SW480 (cell line): ENCODE measurements at regions not wholly inside any gene's neighbourhood (a gene's known extent, or its start where the extent isn't known, plus 50 kb on each side); places are given as distances from the start of the nearest gene placed in this dataset.

Experiments
- DNase-seq: peaks from one replicate; pipeline ENCODE4 v3.0.0-alpha.2; 2016; ENCODE audit warnings: low spot score

DNA sequence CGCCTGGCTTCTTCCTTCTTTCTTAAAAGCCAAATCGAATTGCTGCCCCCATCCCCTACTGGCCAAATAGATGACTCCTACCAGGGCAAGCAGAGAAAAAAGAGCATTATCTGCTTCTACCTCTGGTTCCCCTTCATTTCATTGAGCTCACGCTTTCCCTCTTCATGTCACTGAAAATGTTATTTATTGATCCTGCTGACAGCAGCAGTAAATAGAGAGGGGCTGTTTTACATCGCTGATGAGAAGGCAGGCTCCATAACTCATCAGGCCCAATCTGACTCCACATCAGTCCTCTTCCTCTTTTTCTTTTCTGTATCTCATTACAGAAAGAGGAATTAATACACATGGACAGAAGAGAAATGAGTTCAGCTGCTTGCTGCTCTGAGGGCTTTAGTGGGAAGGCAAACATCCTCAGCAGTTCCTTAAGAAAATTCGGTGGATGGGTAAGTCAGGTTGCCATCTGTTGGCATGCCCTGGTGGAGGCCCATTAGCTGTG lies 904.1 kb downstream of the KCNMA1 start:
- DNase-seq = no peak

DNA sequence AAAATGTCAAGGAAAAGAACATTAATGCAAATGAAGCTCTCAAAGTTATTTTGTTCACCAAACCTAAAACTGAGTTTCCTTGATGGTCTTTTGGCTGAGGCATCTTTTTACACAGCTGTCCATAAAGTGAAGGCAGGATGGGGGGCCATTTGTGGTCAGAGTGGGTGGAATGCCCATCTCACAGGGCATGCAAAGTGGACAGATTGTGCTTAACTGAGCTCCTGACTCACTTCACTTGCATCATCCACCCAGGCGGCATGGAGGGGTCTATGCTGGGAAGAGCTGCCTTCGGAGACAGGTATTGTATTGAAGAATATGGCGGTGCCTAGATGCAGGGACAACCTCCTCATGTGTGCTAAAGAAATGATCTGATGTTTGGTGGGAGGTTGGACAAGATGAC lies 905.3 kb downstream of the KCNMA1 start:
- no peak for DNase-seq

DNA sequence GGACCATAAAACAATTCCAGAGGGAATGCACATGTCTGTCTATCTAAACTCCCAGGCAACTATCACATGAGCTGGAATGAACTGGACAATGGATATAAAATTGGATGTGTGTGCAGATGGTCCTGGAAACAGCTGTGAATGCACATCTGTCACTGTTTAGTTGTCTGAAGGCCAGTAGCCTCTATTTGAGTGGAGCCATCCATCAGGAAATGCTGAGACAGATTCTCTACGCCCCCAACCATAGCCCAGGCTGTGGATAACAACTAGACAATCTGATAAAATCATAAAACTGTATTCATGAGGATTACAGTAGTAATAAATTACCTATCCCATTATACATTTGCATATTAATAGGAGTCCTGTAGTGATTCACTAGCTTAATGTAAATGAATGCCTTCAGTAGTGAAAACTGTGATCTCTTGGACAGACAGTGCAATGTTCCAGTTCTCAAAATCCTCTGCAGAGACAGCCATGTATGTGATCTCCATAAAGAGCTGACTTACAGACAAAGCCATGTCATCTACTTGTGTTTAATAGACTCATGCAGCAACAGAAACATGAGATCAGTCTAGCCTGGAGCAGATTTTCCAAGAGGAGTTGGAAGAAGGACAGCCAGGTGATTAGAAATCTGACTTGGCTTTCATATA lies 907.6 kb downstream of the KCNMA1 start:
- no peak for DNase-seq

DNA sequence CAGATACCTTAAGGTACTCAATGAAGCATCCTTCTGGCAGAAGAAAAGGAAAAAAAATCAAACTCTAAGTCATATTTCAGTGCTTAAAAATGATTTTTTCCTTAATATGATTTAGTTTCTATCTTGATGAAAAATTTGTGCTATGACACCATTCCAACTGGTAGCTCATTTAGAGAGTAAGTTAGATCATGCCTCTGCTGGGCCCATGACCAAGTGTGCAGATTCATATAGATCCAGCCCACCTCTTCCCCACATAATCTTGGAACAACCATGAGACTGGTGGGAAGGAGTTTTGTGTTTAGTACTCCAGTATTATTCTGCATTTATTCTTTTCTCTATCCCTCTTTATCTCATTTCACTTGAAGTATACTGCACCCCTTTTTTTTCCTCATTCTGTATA lies 908.3 kb downstream of the KCNMA1 start:
- DNase-seq = no peak

DNA sequence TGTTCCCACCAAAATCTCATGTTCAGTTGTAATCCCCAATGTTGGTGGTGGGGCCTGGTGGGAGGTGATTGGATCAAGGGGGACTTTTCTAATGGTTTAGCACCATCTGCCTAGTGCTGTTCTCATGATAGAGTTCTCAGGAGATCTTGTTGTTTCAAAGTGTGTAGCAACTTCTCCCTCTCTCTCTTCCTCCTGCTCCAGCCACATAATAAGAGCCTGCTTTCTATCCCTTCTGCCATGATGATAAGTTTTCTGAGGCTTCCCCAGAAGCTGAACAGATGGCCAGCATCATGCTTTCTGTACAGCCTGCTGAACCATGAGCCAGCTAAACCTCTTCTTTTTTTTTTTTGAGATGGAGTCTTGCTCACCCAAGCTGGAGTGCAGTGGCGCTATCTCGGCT lies 910.6 kb downstream of the KCNMA1 start:
- no peak for DNase-seq

DNA sequence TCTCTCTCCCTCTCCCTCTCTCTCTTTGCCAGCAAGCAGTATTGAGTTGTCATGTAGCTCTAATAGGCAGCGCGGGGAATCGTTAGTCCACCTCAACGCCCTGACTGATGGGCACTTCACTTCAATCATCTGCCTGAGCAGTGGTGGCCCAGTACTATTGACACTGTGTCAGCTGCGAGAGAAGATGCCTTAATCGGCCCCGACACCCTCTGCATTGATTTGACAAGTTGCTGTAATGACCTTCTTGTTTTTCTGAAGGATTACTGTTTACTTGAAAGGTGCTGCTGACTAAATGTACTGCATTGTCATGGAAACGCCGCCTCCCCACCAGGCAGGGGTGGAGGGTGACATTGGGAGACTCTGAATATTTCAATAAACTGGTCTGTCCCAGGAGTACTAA lies 913.8 kb downstream of the KCNMA1 start:
- DNase-seq = no peak

DNA sequence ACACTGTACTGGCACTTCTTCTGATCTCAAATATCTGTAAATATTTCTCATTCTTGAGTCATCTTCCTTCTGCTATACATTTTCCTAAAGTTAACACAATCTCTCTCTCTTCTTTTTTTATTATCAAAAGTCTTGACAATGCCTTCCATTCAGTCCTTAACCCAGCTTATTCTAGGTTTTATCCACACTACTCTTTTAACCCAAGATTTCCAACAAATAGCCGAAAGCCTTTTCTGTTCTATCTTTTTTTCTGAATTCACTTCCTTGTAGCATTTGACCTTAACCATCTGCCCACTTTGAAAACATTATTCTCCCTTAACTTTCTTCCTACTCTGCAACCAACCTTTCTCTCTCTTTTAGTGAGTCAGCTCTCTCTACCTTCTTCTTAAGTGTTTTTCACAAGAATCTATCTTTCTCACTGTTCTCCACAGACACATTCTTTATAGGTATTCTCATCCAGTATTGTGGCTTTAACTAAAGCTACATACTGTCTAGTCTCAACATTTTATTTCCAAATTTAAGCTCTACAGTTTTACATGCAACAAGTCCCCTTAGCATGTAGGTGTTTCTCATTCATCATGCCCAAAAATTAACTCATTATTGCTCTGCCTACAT lies 915.6 kb downstream of the KCNMA1 start:
- DNase-seq = no peak

DNA sequence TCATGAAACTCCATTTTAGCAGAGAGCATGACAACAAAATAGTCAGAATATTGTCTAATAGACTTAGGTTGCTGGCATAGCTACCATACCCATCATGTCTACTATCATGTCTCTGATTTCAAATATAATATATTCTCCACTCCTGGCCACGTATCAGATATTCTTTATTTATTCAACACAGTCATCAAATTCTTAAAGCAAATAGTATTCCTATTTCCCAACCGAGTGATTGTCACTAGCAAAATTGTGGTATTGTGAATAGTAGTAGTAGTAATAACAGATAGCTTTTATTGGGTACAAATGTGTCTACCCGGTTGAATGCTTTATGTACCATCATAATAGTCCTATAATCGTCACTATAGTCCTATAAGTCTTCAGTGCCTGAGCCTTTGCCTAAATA lies 918.6 kb downstream of the KCNMA1 start:
- DNase-seq = no peak

DNA sequence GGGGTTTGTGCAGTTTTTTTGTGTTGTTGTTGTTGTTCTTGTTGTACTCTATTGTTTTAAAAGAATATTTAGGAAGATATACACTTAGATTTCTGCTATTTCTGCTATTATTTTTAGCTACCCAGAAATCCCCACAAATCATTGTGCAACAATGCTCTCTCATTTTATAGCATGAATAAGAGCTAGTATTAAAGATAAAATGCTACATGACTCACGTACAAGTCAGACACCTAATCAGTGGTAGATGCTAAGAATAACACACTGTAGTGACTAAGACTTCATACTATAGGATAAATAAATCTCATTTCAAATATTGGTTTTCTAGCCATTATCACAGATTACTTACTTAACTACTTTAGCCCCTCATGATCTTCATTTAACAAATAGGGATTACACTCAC lies 920.5 kb downstream of the KCNMA1 start:
- no peak for DNase-seq

DNA sequence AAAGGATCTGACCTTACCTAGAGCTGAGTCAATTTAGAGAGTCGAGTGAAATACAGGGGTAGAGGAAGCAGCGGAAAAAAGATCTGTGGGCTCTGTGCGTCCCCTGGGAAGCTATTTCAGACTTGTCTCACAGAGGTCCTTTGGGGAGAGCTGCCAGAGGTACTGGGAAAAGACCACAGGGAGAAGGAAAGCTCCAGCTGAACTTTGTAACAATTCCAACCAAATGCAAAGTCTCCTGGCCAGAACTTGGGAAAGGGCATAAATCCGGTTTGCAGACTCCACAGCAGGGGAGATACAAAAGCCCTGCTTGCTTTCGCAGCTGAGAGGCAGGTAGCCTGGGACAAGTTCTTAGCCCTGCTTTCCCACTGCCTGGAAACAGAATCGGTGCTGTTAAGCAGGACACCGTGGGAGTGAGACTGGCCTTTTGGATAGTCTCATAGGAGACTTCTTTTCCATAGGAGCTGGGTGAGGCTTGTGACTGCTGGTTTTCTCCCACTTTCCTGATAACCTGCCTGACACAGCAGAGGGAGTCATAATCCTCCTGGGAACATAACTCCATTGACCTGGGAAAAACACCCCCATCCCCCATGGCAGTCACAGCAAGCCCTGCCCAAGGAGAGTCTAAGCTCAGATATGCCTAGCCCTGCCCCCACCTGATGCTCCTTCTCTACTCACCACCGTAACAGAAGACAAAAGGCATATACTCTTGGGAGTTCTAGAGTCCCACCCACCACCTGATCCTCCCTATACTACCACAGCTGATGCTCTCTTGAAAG lies 926.2 kb downstream of the KCNMA1 start:
- no peak for DNase-seq

DNA sequence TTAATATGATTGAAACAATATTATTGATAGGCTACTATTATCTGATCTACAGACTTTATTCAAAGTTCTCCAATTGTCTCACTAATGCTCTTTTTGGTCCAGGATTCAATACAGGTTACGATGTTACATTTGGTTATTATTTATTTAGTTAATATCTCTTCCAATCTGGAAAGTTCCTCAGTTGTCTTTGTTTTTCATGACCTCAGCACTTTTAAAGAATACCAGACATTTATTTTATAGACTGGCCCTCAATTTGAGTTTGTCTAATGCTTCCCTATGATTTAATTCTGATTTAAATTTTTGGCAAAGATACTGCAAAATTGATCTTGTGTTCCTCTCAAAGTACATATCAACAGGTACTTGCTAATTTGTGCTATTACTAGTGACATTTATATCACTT lies 937.4 kb downstream of the KCNMA1 start:
- no peak for DNase-seq

DNA sequence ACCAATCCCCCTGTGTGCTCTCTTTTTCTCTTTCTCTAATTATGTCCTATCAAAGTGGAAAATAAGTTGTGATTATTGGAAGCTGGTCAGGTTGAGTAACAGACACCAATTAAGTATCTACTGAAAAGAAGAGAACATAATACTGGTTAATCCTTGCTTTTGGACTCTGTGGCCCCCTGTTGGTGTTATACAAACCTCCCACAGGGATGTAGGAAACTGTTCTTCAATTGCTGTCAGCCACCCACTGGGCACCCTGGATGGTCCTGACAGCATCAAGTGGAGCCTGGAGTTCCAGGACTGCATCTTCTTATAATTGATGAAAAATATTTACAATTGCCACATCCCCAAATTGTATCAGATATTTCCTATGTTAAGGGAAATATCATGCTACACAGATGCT lies 939.7 kb downstream of the KCNMA1 start:
- DNase-seq = no peak

DNA sequence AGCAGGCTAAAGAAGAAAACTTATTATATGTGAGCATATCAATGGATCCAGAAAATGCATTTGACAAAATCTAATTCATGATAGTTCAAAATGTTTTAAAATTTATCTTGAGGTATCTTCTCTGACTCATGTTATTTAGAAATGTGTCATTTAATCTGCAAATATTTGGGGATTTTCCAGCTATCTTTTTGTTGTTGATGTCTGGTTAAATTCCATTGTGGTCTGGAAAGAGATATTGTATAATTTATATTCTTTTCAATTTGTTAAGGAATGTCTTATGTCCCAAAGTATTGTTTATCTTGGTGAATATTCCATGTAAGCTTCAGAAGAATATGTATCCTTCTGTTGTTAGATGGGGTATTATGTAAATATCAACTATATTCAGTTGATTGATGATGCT lies 942.5 kb downstream of the KCNMA1 start:
- no peak for DNase-seq

DNA sequence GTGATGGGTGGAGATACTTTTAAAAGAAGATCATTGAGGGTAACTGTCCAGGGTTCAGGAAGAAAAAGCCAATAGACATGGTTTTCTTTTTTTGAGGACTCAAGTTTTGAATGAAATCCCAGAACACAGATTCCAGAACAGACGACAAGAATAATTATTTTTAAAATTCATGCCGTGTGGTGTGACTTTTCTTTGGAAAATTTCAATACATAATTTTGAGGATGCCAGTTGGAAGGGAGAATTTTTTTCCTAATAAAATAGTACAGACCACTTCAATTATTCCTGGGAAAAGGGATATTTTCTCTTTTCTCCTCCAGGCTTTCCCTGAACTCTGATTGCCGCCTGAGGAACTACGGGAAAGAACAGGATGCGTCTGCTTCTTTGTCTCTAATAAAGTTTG lies 951.4 kb downstream of the KCNMA1 start:
- DNase-seq = no peak

DNA sequence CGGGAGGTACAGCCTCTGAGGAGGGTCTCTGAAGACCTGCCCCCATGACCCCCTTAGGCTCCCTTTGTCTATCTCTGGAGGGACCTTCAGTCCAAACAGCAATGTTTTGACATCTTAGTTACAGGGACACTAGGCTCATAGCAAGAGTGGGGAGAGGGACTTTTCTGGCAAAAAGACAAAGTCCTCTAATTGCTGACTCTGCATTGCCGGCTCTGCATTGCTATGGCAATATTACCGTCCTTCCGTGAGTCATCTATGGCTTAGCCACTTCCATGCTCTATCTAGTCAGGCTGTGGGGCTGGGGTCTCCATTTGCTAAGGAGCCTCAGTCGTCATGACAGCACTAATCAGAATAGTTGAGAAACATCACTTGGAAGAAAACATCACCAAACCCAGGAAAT lies 952.6 kb downstream of the KCNMA1 start:
- DNase-seq = no peak

DNA sequence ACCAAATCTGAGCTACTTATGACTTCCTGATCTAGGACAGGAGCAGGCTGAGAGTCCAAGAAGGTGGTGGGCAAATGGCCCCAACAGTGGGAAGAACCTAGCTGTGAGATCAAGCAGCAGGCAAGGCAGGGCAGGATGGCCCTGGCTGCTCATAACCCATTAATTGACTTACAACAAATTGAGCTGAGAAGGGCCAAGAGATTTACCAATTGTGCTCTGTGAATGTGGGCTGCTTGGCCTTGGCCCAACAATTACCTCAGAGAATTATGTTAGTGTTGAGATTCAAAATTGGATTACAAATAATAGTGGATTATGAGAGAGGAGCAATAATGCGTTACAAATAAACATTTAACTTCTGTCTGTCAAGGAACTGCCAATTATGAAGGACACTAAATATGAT lies 956.5 kb downstream of the KCNMA1 start:
- no peak for DNase-seq

DNA sequence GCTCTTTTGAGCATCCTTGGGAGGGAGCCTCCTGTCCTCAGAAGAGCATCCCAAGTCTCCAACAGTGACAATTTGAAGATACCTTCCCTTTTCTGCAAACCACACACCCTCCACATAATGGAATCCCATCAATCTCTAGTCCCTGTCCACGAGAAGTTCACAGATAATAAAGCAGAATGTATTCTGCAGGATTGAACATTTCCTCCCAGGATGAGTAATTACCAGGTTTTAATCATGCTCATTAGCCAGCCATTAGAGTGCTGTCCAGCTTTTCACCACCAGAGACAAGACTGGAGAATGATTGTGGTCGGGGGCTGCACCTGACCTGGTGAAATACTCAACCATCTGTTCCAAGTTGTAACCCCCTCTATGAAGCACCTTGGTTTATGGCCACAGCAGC lies 958.6 kb downstream of the KCNMA1 start:
- no peak for DNase-seq

DNA sequence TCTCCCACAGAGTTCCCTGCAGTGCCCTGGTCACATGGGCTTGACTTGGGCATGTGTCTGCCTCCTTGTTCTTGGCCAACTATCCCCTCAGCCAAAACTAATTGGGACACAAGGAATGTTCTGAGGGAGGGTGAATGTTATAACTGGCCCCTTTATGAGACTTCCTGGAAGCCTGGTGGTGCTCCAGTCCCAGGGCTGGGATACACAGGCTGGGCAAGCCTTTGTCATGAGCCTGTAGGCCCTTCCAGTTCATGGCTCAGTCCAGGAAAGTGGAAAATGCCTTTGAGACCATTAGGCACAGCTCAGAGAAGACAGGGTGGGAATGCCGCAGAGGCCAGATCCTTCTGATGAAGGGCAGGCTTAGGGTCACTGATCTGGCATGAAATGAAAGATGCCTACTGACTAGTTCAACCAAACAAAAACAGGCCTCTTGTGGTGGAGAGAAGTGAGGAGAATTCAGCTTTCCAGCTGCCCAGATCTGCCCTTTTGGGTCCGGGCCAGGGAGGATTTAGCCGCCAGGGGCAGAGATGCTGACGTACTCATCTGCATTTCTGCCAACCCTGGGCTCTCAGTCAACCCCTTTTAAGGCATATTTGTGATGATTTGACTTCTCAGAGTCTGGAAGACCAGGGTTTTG lies 961.5 kb downstream of the KCNMA1 start:
- DNase-seq = no peak

DNA sequence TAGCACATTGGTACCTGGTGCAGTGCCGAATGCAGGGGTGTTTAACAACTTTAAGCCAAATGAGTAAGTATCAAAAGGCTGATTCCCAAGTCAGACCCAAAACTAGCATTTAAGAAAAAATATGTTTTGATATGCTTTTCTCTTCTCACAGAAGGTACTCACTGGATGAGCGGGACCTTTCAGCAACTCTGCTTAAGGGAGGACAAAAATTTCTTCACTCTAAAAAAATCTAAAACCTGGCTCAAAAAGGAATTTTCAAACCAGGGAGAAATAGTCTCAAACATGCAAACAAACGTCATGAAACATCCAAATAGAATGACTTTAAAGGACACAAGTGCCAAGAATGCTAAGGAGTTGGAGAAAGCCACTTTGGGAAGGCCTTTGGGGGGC lies 962.1 kb downstream of the KCNMA1 start:
- no peak for DNase-seq

DNA sequence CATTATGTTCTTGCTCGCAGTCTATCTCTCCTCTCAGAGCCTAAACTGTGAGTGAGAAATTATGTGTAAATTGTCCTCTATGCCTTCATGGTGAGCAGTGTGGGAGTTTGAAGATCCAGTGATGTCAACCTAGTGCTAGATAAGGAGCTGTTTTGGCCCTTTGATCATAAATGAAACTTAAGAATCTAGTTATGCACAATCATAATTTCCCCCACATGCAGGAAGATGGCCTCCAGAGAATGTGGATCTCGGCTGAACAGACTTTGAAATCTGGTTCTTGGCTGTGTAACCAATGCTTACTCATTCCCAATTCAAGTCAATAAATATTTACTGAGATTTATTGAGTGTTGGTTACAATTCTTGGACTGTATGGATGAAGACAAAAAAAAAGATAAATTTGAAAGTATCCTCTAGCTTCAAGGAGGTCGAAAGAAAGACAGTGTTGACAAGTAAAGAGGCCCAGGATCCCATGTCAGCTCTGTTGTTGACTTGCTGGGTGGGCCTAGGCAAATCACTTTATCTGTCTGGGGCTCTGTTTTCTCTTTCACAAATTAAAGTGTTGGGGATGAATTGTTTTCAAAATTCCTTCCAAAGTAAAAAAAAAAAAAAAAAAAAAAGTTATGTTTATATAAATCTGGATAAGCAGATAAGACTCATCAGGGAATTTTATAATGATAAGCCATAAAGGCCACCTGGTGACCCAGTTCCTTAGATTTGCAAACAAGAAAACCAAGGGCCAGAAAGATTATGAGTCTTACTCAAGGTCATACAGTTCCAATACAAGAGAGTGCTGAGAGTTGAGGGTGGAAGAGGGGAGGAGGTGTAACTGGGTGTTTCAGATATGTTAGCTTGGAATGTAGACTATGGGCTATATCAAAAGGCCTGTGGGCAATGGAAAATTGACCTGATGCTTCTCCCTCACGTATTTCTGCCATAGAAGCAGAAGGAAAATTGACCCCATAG lies 969.9 kb downstream of the KCNMA1 start:
- DNase-seq = no peak

DNA sequence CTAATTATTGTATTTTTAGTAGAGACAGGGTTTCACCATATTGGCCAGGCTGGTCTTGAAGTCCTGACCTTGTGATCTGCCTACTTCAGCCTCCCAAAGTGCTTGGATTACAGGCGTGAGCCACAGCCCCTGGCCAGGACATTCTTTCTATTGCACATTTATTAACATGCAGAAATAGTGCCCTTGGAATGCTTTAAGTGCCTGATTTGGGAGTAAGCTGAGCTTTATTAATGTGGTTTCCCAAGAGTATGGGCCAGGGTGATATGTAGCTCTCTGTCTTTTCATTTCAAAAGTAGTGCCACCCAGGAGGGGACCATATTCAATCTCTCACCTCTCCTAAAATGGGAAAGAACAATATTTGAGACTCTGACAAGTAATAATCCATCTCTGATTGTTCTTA lies 970.7 kb downstream of the KCNMA1 start:
- no peak for DNase-seq

DNA sequence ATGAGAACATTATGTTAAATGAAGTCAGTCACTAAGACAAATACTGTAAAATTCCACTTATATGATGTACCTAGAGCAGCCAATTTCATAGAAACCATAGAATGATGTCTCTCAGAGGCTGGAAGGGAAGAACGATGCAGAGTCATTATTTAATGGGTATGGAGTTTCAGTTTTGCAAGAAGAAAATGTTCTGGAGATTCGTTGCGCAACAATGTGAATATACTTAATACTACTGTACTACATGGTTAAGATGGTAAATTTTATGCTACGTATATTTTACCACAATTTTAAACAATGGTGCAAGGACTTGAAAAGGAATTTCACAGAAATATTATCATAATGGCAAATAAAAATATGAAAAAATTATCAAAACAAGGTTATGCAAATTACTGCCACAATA lies 972.6 kb downstream of the KCNMA1 start:
- DNase-seq = no peak
